ENCODE measurements at regions not wholly inside any gene's neighbourhood (a gene's known extent, or its start where the extent isn't known, plus 50 kb on each side); places are given as distances from the start of the nearest gene placed in this dataset.

- no peaks in the 10 kb centered on the region for H3K79me2 ChIP-seq (ENCODE audit: insufficient read depth, low read length)
- H3K27ac ChIP-seq (ENCODE audit: low read depth, low read length), result no peak overlapping the region
- H3K4me3 ChIP-seq (ENCODE audit: insufficient read depth, low read length), result no peak overlapping the region
- no peak for DNase-seq (ENCODE audit: insufficient read length, low spot score, missing footprints)
- H4K20me1 ChIP-seq (ENCODE audit: insufficient read depth, low read length), result no peaks in the 10 kb centered on the region
- H2AFZ ChIP-seq (ENCODE audit: low read length), result no peak overlapping the region
- H3K4me2 ChIP-seq (ENCODE audit: insufficient read depth, low read length), result no peak overlapping the region
- H3K4me1 ChIP-seq (ENCODE audit: insufficient read depth, low read length), result no peaks in the 10 kb centered on the region
- H3K9me3 ChIP-seq (ENCODE audit: low read depth, low read length), result no peaks in the 10 kb centered on the region
- no peaks in the 10 kb centered on the region for H3K27me3 ChIP-seq (ENCODE audit: insufficient read depth, low read length)
- TF ChIP-seq CTCF (IDR thresholded peaks at IDR 0.05; ENCODE audit: extremely low read depth, low read depth, low read length), result no peak
- no peaks in the 10 kb centered on the region for H3K36me3 ChIP-seq (ENCODE audit: insufficient read depth, low read length)
Measured at GRCh38 chr2:220070349-220070748, 442.9 kb downstream of the SLC4A3 start.

GRCh38 chr2:220071696-220072095, 444.3 kb downstream of the SLC4A3 start:
- TF ChIP-seq CTCF (IDR thresholded peaks at IDR 0.05; ENCODE audit: extremely low read depth, low read depth, low read length), result no peak
- H2AFZ ChIP-seq (ENCODE audit: low read length), result no peak overlapping the region
- H3K9me3 ChIP-seq (ENCODE audit: low read depth, low read length), result no peaks in the 10 kb centered on the region
- H3K36me3 ChIP-seq (ENCODE audit: insufficient read depth, low read length), result no peaks in the 10 kb centered on the region
- H3K4me1 ChIP-seq (ENCODE audit: insufficient read depth, low read length), result peaks cover 1% of the 10 kb centered on the region
- H3K27me3 ChIP-seq (ENCODE audit: insufficient read depth, low read length), result no peaks in the 10 kb centered on the region
- DNase-seq (ENCODE audit: insufficient read length, low spot score, missing footprints), result no peak
- no peak overlapping the region for H3K4me3 ChIP-seq (ENCODE audit: insufficient read depth, low read length)
- no peaks in the 10 kb centered on the region for H3K79me2 ChIP-seq (ENCODE audit: insufficient read depth, low read length)
- H3K27ac ChIP-seq (ENCODE audit: low read depth, low read length), result no peak overlapping the region
- no peaks in the 10 kb centered on the region for H4K20me1 ChIP-seq (ENCODE audit: insufficient read depth, low read length)
- no peak overlapping the region for H3K4me2 ChIP-seq (ENCODE audit: insufficient read depth, low read length)

GRCh38 chr2:220072669-220073220, 445.3 kb downstream of the SLC4A3 start:
- Histone ChIP-seq H3K79me2 (ENCODE audit: insufficient read depth, low read length) (no peaks in the 10 kb centered on the region), H3K36me3 (ENCODE audit: insufficient read depth, low read length) (no peaks in the 10 kb centered on the region), H3K4me3 (ENCODE audit: insufficient read depth, low read length) (no peak overlapping the region), H2AFZ (ENCODE audit: low read length) (no peak overlapping the region), H4K20me1 (ENCODE audit: insufficient read depth, low read length) (no peaks in the 10 kb centered on the region), H3K9me3 (ENCODE audit: low read depth, low read length) (no peaks in the 10 kb centered on the region), H3K4me1 (ENCODE audit: insufficient read depth, low read length) (peaks cover 12% of the 10 kb centered on the region), H3K4me2 (ENCODE audit: insufficient read depth, low read length) (no peak overlapping the region), H3K27ac (ENCODE audit: low read depth, low read length) (no peak overlapping the region), H3K27me3 (ENCODE audit: insufficient read depth, low read length) (no peaks in the 10 kb centered on the region)
- no peak for TF ChIP-seq CTCF (IDR thresholded peaks at IDR 0.05; ENCODE audit: extremely low read depth, low read depth, low read length)
- DNase-seq (ENCODE audit: insufficient read length, low spot score, missing footprints), result no peak

- Histone ChIP-seq H3K27me3 (ENCODE audit: insufficient read depth, low read length) (no peaks in the 10 kb centered on the region), H3K36me3 (ENCODE audit: insufficient read depth, low read length) (no peaks in the 10 kb centered on the region), H3K9me3 (ENCODE audit: low read depth, low read length) (no peaks in the 10 kb centered on the region), H3K4me1 (ENCODE audit: insufficient read depth, low read length) (peaks cover 19% of the 10 kb centered on the region), H3K79me2 (ENCODE audit: insufficient read depth, low read length) (no peaks in the 10 kb centered on the region), H2AFZ (ENCODE audit: low read length) (no peak overlapping the region), H3K4me3 (ENCODE audit: insufficient read depth, low read length) (no peak overlapping the region), H3K27ac (ENCODE audit: low read depth, low read length) (no peak overlapping the region), H4K20me1 (ENCODE audit: insufficient read depth, low read length) (no peaks in the 10 kb centered on the region), H3K4me2 (ENCODE audit: insufficient read depth, low read length) (no peak overlapping the region)
- DNase-seq (ENCODE audit: insufficient read length, low spot score, missing footprints), result no peak
- TF ChIP-seq CTCF (IDR thresholded peaks at IDR 0.05; ENCODE audit: extremely low read depth, low read depth, low read length), result no peak
Measured at GRCh38 chr2:220075835-220076234, 448.4 kb downstream of the SLC4A3 start.
